ENCODE measurements at regions not wholly inside any gene's neighbourhood (a gene's known extent, or its start where the extent isn't known, plus 50 kb on each side); places are given as distances from the start of the nearest gene placed in this dataset.

DNA sequence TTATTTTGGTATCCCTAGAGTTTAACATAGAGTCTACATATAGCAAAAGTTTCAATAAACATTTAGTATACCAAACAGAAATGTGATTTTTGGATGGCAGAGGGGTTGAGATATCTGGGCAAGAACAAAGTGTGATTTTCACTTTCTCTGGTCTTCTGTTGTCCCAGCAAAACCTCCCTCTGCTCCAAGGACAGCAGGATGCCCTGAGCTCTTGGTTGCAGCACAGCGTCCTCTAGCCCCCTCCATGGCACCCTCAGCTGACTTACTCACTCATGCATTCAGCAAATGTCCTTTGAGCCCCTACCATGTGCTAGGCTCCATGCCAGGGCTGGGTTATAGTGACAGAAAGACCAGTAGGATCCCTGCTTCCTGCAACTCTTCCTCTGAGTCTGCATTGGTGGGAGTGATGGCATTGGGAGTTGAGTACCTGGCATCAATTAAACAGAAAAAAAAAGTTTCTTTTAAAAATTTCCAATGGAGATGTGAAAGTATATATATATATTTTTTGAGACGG, 104.8 kb upstream of the UBL3 start:
- Histone ChIP-seq H3K27ac (ENCODE audit: insufficient read depth, low read depth, low read length) (no peak overlapping the region), H3K4me3 (replicated peaks in 1 of 3; ENCODE audit: insufficient read depth in 1 of 3, low read depth in 1 of 3, low read length in 3 of 3) (no peak overlapping the region), H3K27me3 (ENCODE audit: control insufficient read depth in 2 of 2, insufficient read depth in 2 of 2, low read length in 2 of 2) (peaks cover 0 to 1% of the 10 kb centered on the region in 2 experiments), H3K4me1 (ENCODE audit: control insufficient read depth, extremely low read depth, insufficient read depth, low read length) (no peaks in the 10 kb centered on the region), H2AFZ (ENCODE audit: low read depth, low read length) (no peak overlapping the region), H3K36me3 (ENCODE audit: control insufficient read depth in 2 of 2, extremely low read depth in 1 of 2, insufficient read depth in 2 of 2, low read length in 2 of 2) (no peaks in the 10 kb centered on the region), H3K9me3 (replicated peaks; ENCODE audit: control insufficient read depth, insufficient read depth, low read length) (no peaks in the 10 kb centered on the region), H3K9ac (replicated peaks; ENCODE audit: extremely low read depth, insufficient read depth, low read length) (no peak overlapping the region), H4K20me1 (replicated peaks; ENCODE audit: control insufficient read depth, extremely low read depth, insufficient read depth, low read length) (no peaks in the 10 kb centered on the region), H3K9me1 (replicated peaks; ENCODE audit: control insufficient read depth, extremely low read depth, insufficient read depth, low read length) (no peaks in the 10 kb centered on the region), H3K79me2 (ENCODE audit: control insufficient read depth, insufficient read depth, low read length) (no peaks in the 10 kb centered on the region), H3K4me2 (ENCODE audit: insufficient read depth, low read length) (no peak overlapping the region)
- dilution Hi-C loops (cut with MboI; ENCODE audit: extremely low pct_ligation_motif_present, low sequenced_read_pairs) = no loop called here
- ChIA-PET POLR2A (no interaction called here), CTCF (interaction anchor here (2.1 kb wide), 1 partner anchor 31 kb away, joined by 8 read pairs; no protein-coding TSS in a partner anchor)
- intact Hi-C loops (cut with micrococcal nuclease) = no loop called here
- FAIRE-seq (no peak), DNase-seq (ENCODE audit: low read depth, low spot score) (no peak)
- TF ChIP-seq GATA2 (IDR thresholded peaks at IDR 0.05; ENCODE audit: insufficient read depth, insufficient read length, low read depth, low read length) = no peak
- TF ChIP-seq, protein P1, sequence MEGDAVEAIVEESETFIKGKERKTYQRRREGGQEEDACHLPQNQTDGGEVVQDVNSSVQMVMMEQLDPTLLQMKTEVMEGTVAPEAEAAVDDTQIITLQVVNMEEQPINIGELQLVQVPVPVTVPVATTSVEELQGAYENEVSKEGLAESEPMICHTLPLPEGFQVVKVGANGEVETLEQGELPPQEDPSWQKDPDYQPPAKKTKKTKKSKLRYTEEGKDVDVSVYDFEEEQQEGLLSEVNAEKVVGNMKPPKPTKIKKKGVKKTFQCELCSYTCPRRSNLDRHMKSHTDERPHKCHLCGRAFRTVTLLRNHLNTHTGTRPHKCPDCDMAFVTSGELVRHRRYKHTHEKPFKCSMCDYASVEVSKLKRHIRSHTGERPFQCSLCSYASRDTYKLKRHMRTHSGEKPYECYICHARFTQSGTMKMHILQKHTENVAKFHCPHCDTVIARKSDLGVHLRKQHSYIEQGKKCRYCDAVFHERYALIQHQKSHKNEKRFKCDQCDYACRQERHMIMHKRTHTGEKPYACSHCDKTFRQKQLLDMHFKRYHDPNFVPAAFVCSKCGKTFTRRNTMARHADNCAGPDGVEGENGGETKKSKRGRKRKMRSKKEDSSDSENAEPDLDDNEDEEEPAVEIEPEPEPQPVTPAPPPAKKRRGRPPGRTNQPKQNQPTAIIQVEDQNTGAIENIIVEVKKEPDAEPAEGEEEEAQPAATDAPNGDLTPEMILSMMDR (IDR thresholded peaks at IDR 0.05; ENCODE audit: extremely low read depth in 1 of 2, insufficient read depth in 1 of 2, low read depth in 1 of 2, low read length in 2 of 2) = no peak
- no peak for TF ChIP-seq POLR2A (IDR thresholded peaks at IDR 0.05; ENCODE audit: low read depth, low read length)
- no peak for TF ChIP-seq FOS (IDR thresholded peaks at IDR 0.05; ENCODE audit: borderline replicate concordance, insufficient read depth, low read length)
- TF ChIP-seq EZH2 (IDR thresholded peaks at IDR 0.05; ENCODE audit: borderline replicate concordance, low read depth, low read length, severe bottlenecking) = no peak
- no peak for TF ChIP-seq JUN (IDR thresholded peaks at IDR 0.05; ENCODE audit: borderline replicate concordance, insufficient read depth, insufficient read length, low read depth)
- no peak for TF ChIP-seq MYC (IDR thresholded peaks at IDR 0.05; ENCODE audit: low read depth, low read length)
- TF ChIP-seq POLR2AphosphoS5 (IDR thresholded peaks at IDR 0.05; ENCODE audit: insufficient read depth, low read depth, low read length) = no peak
- TF ChIP-seq, protein P2, sequence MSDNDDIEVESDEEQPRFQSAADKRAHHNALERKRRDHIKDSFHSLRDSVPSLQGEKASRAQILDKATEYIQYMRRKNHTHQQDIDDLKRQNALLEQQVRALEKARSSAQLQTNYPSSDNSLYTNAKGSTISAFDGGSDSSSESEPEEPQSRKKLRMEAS (IDR thresholded peaks at IDR 0.05; ENCODE audit: insufficient read depth, insufficient read length) = no peak
- no TSS peak for BruUV-seq (replicated peaks)
